SW 1271 (cell line): ENCODE measurements at regions not wholly inside any gene's neighbourhood (a gene's known extent, or its start where the extent isn't known, plus 50 kb on each side); places are given as distances from the start of the nearest gene placed in this dataset.

Source experiments
- DNase-seq, 2 experiments: peaks; one replicate each; lab custom pipeline; 2025; lab: John Stamatoyannopoulos, UW

GRCh38 chr10:57017356-57018037 lies 656.4 kb upstream of the ZWINT start:
- DNase-seq, result no peak

- DNase-seq, result no peak
These were observed 654.7 kb upstream of the ZWINT start for GRCh38 chr10:57015595-57016318.

- DNase-seq, result no peak
These were observed 654.1 kb upstream of the ZWINT start for GRCh38 chr10:57015187-57015586.

GRCh38 chr10:57014758-57015157 lies 653.7 kb upstream of the ZWINT start:
- DNase-seq, result no peak

GRCh38 chr10:57008189-57008588 lies 647.1 kb upstream of the ZWINT start:
- DNase-seq, result no peak

- no peak for DNase-seq
These were observed 630.6 kb upstream of the ZWINT start for GRCh38 chr10:56991591-56992069.

GRCh38 chr10:56975513-56975912 lies 614.5 kb upstream of the ZWINT start:
- DNase-seq, result no peak

- no peak for DNase-seq
These were observed 612.7 kb upstream of the ZWINT start for GRCh38 chr10:56973766-56974165.

- DNase-seq, result no peak
These were observed 582.2 kb upstream of the ZWINT start for GRCh38 chr10:56943221-56943755.

- no peak for DNase-seq
These were observed 573.5 kb upstream of the ZWINT start for GRCh38 chr10:56934515-56934914.

- DNase-seq, result no peak
These were observed 567.7 kb upstream of the ZWINT start for GRCh38 chr10:56928714-56929113.

- no peak for DNase-seq
These were observed 566.6 kb upstream of the ZWINT start for GRCh38 chr10:56927701-56928100.

- no peak for DNase-seq
These were observed 559.7 kb upstream of the ZWINT start for GRCh38 chr10:56920601-56921261.

- no peak for DNase-seq
These were observed 551.0 kb upstream of the ZWINT start for GRCh38 chr10:56912043-56912442.

- no peak for DNase-seq
These were observed 544.0 kb upstream of the ZWINT start for GRCh38 chr10:56905051-56905450.

GRCh38 chr10:56902554-56902953 lies 541.5 kb upstream of the ZWINT start:
- DNase-seq, result no peak

- no peak for DNase-seq
These were observed 534.2 kb upstream of the ZWINT start for GRCh38 chr10:56895306-56895705.

- no peak for DNase-seq
These were observed 520.2 kb upstream of the ZWINT start for GRCh38 chr10:56881218-56881617.

- DNase-seq, result no peak
These were observed 519.5 kb upstream of the ZWINT start for GRCh38 chr10:56880606-56881005.

- no peak for DNase-seq
These were observed 513.9 kb upstream of the ZWINT start for GRCh38 chr10:56874950-56875349.

GRCh38 chr10:56871160-56871668 lies 510.2 kb upstream of the ZWINT start:
- DNase-seq, result no peak

GRCh38 chr10:56867236-56867635 lies 506.2 kb upstream of the ZWINT start:
- no peak for DNase-seq

GRCh38 chr10:56856569-56856968 lies 495.5 kb upstream of the ZWINT start:
- no peak for DNase-seq
